CD14-positive monocyte (primary cell): ENCODE measurements at regions not wholly inside any gene's neighbourhood (a gene's known extent, or its start where the extent isn't known, plus 50 kb on each side); places are given as distances from the start of the nearest gene placed in this dataset.

Experiments used
- DNase-seq, 3 donors: peaks; one replicate each; pipeline ENCODE4 v3.0.0-alpha.2; 2011 to 2022
- H2AFZ ChIP-seq: 2 replicates; pipeline ENCODE4 v1.6.0; 2012; ENCODE audit warnings: mild to moderate bottlenecking, low read depth, low read length, inconsistent platforms; ENCODE audit not compliant: insufficient read depth, poor library complexity, severe bottlenecking
- H3K27ac ChIP-seq, 2 donors: 1 replicate in 1 of 2; 2 replicates in 1 of 2; pipeline ENCODE4 v1.5.1; 2012 to 2013; ENCODE audit warnings: low read length in 2 of 2, control low read depth in 1 of 2, inconsistent platforms in 1 of 2, low read depth in 1 of 2, mild to moderate bottlenecking in 1 of 2
- H3K27me3 ChIP-seq, 2 donors: one replicate each; pipeline versions ENCODE4 v1.6.0 to v1.6.1; 2011 to 2013; ENCODE audit warnings: low read length in 2 of 2; ENCODE audit not compliant: control insufficient read depth in 2 of 2, insufficient read depth in 2 of 2
- H3K36me3 ChIP-seq, 2 donors: replicated peaks in 1 of 2; 1 replicate in 1 of 2; 2 replicates in 1 of 2; pipeline versions ENCODE4 v1.5.1 to v1.6.1; 2012 to 2013; ENCODE audit warnings: low read length in 2 of 2, control low read depth in 1 of 2, inconsistent platforms in 1 of 2, mild to moderate bottlenecking in 1 of 2; ENCODE audit not compliant: insufficient read depth in 2 of 2, control insufficient read depth in 1 of 2
- H3K4me1 ChIP-seq, 2 donors: 1 replicate in 1 of 2; 2 replicates in 1 of 2; pipeline versions ENCODE4 v1.5.1 to v1.6.1; 2012 to 2013; ENCODE audit warnings: low read length in 2 of 2, control low read depth in 1 of 2, inconsistent platforms in 1 of 2, mild to moderate bottlenecking in 1 of 2, moderate library complexity in 1 of 2; ENCODE audit not compliant: insufficient read depth in 2 of 2, control insufficient read depth in 1 of 2
- H3K4me2 ChIP-seq: replicated peaks from 2 replicates; pipeline ENCODE3; 2012; ENCODE audit warnings: low read length, moderate library complexity, mild to moderate bottlenecking; ENCODE audit not compliant: poor library complexity, severe bottlenecking; ENCODE audit errors: extremely low read depth
- H3K4me3 ChIP-seq, 3 experiments: fragments of 200-600 bp in 1 of 3; sonication (generic) in 1 of 3; replicated peaks in 1 of 3; 1 replicate in 2 of 3; 2 replicates in 1 of 3; pipeline ENCODE4 v1.5.1; 2011 to 2013; ENCODE audit warnings: low read length in 3 of 3, mild to moderate bottlenecking in 3 of 3, control low read depth in 2 of 3, low read depth in 2 of 3, inconsistent platforms in 1 of 3, moderate library complexity in 1 of 3
- H3K79me2 ChIP-seq: 2 replicates; pipeline ENCODE4 v1.6.0; 2012; ENCODE audit warnings: mild to moderate bottlenecking, control low read depth, inconsistent platforms, low read length, moderate library complexity; ENCODE audit not compliant: insufficient read depth
- H3K9ac ChIP-seq: 2 replicates; pipeline ENCODE4 v1.6.0; 2017; ENCODE audit warnings: low read length, mild to moderate bottlenecking; ENCODE audit not compliant: insufficient read depth, poor library complexity, severe bottlenecking
- H3K9me3 ChIP-seq, 2 donors: replicated peaks in 1 of 2; 1 replicate in 1 of 2; 2 replicates in 1 of 2; pipeline versions ENCODE4 v1.5.1 to v1.6.1; 2012 to 2013; ENCODE audit warnings: low read length in 2 of 2, control low read depth in 1 of 2; ENCODE audit not compliant: control insufficient read depth in 1 of 2, insufficient read depth in 1 of 2
- H4K20me1 ChIP-seq: 2 replicates; pipeline ENCODE4 v1.6.0; 2012; ENCODE audit warnings: mild to moderate bottlenecking, low read length, control low read depth, moderate library complexity; ENCODE audit not compliant: insufficient read depth
- H3K27ac Mint-ChIP-seq, 7 donors: one replicate each; pipeline ENCODE4 v1.8.0; 2020; ENCODE audit warnings: mild to moderate bottlenecking in 7 of 7, mixed read lengths in 7 of 7, moderate library complexity in 6 of 7, inconsistent platforms in 2 of 7
- H3K27me3 Mint-ChIP-seq, 3 donors: one replicate each; pipeline ENCODE4 v1.8.0; 2021 to 2022; ENCODE audit warnings: low read depth in 3 of 3, mild to moderate bottlenecking in 3 of 3, mixed read lengths in 3 of 3, moderate library complexity in 3 of 3, inconsistent platforms in 1 of 3
- H3K36me3 Mint-ChIP-seq, 2 donors: one replicate each; pipeline ENCODE4 v1.8.0; 2020; ENCODE audit warnings: mixed read lengths in 2 of 2, inconsistent platforms in 1 of 2, mild to moderate bottlenecking in 1 of 2
- H3K4me1 Mint-ChIP-seq: one replicate; pipeline ENCODE4 v1.8.0; 2020; ENCODE audit warnings: mild to moderate bottlenecking, mixed read lengths
- H3K4me3 Mint-ChIP-seq, 2 donors: one replicate each; pipeline ENCODE4 v1.8.0; 2020; ENCODE audit warnings: mild to moderate bottlenecking in 2 of 2, mixed read lengths in 2 of 2, moderate library complexity in 1 of 2
- H3K9me3 Mint-ChIP-seq, 7 donors: one replicate each; pipeline ENCODE4 v1.8.0; 2020 to 2022; ENCODE audit warnings: mixed read lengths in 7 of 7, mild to moderate bottlenecking in 6 of 7, moderate library complexity in 6 of 7, inconsistent platforms in 2 of 7
- CTCF ChIP-seq: fragments of 200-600 bp; IDR thresholded peaks from one replicate; pipeline ENCODE4 v1.8.0; 2022; ENCODE audit warnings: antibody characterized with exemption, mild to moderate bottlenecking
- WGBS: methylation state at CpG from one replicate; pipeline ENCODE4 v1.1.5; 2013; ENCODE audit warnings: missing lambda C conversion rate; ENCODE audit not compliant: insufficient coverage; 5-methylcytosine and 5-hydroxymethylcytosine counted together
- intact Hi-C, 2 donors: fragments of 100-400 bp; cut with micrococcal nuclease; formaldehyde crosslinking; loops; one replicate each; pipeline versions ENCODE4 v1.15.0 to v1.15.1; 2023

GRCh38 chrX:118182025-118182424, 65.4 kb upstream of the KLHL13 start:
- Histone ChIP-seq H3K9ac (no peak overlapping the region), H3K27ac (no peak overlapping the region), H3K36me3 (no peaks in the 10 kb centered on the region), H3K9me3 (no peaks in the 10 kb centered on the region), H3K4me2 (no peak overlapping the region), H3K4me1 (no peaks in the 10 kb centered on the region), H3K79me2 (no peaks in the 10 kb centered on the region), H3K4me3 (no peak overlapping the region), H2AFZ (no peak overlapping the region), H3K27me3 (no peaks in the 10 kb centered on the region), H4K20me1 (no peaks in the 10 kb centered on the region)
- no peaks in the 10 kb centered on the region for H3K4me1 Mint-ChIP-seq
- no CpG with 5 or more reads among the region's 1 CpG for WGBS
- H3K9me3 Mint-ChIP-seq = peaks cover 0 to 4% (median 0%) of the 10 kb centered on the region in 7 donors
- no peak for TF ChIP-seq CTCF
- peaks cover 0 to 6% (median 3%) of the 10 kb centered on the region in 3 donors for H3K27me3 Mint-ChIP-seq
- no peak overlapping the region for H3K4me3 Mint-ChIP-seq
- H3K36me3 Mint-ChIP-seq = no peaks in the 10 kb centered on the region
- intact Hi-C loops = no loop called here
- DNase-seq = no peak
- H3K27ac Mint-ChIP-seq = no peak overlapping the region

- TF ChIP-seq CTCF = no peak
- Histone ChIP-seq H3K4me1 (no peaks in the 10 kb centered on the region), H3K9me3 (no peaks in the 10 kb centered on the region), H3K36me3 (no peaks in the 10 kb centered on the region), H4K20me1 (no peaks in the 10 kb centered on the region), H3K27me3 (no peaks in the 10 kb centered on the region), H2AFZ (no peak overlapping the region), H3K27ac (no peak overlapping the region), H3K79me2 (no peaks in the 10 kb centered on the region), H3K9ac (no peak overlapping the region), H3K4me2 (no peak overlapping the region), H3K4me3 (no peak overlapping the region)
- intact Hi-C loops = no loop called here
- no peak for DNase-seq
- Mint-ChIP-seq H3K9me3 (peaks cover 0 to 4% (median 0%) of the 10 kb centered on the region in 7 donors), H3K4me1 (no peaks in the 10 kb centered on the region), H3K36me3 (no peaks in the 10 kb centered on the region), H3K27me3 (peaks cover 0 to 6% (median 3%) of the 10 kb centered on the region in 3 donors), H3K27ac (no peak overlapping the region), H3K4me3 (no peak overlapping the region)
- no CpG with 5 or more reads among the region's 3 CpGs for WGBS
These were observed 66.1 kb upstream of the KLHL13 start for GRCh38 chrX:118182681-118183080.
